NCI-H460 (cell line): ENCODE measurements at regions not wholly inside any gene's neighbourhood (a gene's known extent, or its start where the extent isn't known, plus 50 kb on each side); places are given as distances from the start of the nearest gene placed in this dataset.
"Not testable (repeated sequence)": the region's sequence is repeated elsewhere in the genome, so short reads cannot be mapped to it uniquely, and the experiment has no call there.

Source experiments
- DNase-seq: peaks from one replicate; pipeline ENCODE4 v3.0.0-alpha.2; 2016; ENCODE audit warnings: low read depth; ENCODE audit errors: extremely low read depth

GRCh38 chr9:31588006-31588405 is 796.4 kb upstream of the ACO1 start:
- DNase-seq, result no peak

DNA sequence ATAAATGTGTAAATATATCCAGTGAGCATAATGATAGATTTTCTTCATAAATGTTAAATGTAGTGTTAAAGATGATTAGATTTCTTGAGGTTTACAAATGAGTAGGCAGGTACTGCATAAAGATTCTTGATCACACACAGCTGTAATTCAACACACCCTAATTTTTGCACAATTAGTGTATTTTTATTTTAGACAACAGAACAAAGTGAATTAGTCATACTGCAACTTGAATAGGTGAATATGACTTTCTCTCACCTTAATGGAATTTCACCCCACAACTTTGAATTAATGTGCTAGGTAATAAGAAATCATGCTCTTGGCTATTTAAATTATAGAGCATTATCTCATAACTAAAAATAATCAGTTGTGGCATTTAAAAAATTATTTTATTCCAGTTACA is 795.7 kb upstream of the ACO1 start:
- no peak for DNase-seq

DNA sequence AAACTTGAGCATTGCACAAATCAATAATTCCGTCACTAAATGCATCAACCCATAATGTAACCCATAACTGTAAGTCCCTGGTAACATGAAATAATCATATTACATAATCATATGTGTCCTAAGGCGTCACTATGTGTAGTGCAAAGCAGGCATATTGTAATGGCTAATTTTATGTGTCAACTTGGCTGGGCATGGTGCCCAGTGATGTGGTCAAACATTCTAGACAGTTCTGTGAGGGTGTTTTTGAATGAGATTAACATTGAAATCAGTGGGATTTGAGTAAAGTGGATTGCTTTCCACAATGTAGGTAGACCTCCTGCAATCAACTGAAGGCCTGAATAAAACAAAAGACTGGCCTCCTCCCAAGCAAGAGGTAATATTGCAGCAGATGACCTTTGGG is 794.4 kb upstream of the ACO1 start:
- DNase-seq, result no peak

DNA sequence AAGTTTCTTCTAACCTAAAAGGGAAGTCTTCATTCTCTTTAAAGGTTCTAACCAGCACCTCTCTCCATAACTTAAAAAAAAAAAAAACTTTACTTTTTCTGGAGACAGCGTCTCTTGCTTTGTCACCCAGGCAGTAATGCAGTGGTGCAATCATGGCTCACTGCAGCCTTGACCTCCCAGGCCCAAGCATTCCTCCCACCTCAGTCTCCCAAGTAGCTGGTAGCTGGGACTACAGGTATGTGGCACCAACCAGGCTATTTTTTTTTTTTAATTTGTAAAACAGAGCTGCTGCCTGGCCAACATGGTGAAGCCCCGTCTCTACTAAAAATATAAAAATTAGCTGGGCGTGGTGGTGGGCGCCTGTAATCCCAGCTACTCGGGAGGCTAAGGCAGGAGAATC is 787.4 kb upstream of the ACO1 start:
- DNase-seq, result not testable (repeated sequence)

GRCh38 chr9:31597977-31598376 is 786.5 kb upstream of the ACO1 start:
- no peak for DNase-seq

DNA sequence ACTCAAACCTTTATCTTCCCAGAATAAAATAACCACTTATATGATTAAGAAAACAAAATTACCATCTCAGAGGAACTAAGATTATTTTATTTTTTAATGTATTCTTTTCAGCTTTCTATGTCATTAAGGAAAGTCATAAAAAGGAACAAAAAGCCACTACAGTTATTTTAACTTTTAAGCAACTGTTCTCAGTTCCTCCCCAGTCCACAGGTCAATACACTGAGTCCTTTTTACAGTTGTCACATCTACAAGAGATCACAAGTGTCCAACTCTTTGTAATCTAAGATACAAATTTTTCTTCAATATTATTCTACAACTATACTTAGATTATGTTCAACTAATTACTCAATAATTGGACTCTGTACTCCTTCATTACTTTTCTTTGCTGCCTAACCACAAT is 782.8 kb upstream of the ACO1 start:
- DNase-seq, result no peak

DNA sequence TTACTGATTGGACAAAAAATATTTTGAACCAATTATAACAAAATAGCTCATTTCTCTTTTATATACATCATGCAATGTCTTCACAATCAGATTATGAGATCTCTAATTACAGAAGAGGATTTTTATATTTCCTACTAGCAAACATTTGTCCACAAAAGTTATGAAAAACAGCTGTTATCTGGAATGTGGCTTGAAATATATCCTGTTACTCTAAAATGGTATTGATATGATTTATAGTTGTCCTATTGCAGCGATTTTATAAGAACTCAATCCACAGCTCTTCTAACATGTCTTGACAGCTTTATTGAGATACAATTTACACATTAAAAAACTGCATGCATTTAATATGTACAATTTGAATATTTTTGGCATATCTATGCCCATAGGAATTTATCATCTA is 779.9 kb upstream of the ACO1 start:
- DNase-seq, result no peak

- DNase-seq, result no peak
Measured at GRCh38 chr9:31605164-31605563, 779.3 kb upstream of the ACO1 start.

GRCh38 chr9:31606678-31607077 is 777.8 kb upstream of the ACO1 start:
- no peak for DNase-seq

GRCh38 chr9:31608416-31608815 is 776.0 kb upstream of the ACO1 start:
- no peak for DNase-seq

DNA sequence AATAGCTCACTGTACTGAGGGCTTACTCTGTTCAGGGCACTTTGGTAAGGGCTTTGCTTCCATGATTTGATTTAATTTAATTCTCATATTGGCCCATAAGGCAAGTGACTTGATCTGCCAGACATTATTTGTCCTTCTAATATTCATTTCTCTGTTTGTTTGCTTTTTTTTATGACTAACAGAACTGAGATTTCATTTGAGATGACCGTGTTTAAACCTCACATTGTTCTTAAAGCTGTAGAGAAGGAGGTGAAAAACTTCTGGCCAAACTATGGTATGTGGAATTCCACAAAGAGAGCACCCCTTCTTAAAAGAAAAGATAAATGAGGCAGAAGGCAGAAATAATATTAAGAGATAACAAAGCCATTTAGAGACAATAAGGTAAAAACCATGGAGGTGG is 775.6 kb upstream of the ACO1 start:
- DNase-seq, result no peak

DNA sequence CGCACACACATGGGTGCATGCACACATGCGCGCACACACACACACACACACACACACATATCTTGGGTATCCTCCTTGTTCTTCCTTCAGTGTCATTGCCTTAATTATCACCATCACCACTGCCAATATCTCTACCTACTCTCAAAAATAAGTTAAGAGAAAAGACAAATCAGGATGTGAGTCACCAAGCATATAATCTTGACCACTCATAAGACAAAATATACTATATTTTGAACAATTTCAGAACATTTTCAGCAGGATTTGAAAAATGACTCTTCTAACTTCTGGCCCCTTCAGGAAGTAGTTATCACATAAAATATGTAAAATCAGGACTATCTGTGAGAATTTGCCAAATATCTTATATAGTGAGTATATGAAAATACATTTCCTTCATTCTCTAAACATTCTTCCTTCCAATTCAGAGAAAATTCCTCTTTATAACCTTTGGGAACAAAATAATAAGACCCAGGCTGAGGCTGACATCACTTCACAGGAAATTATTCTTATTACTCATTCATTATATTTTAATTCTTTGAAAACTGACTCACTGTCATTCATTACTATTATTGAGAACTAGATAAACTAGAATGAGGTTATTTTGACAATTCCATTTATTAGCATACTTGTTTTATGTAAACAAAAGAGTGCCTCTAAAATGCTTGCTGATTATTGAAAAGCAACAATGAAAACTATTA is 772.0 kb upstream of the ACO1 start:
- no peak for DNase-seq

- no peak for DNase-seq
Measured at GRCh38 chr9:31615966-31616365, 768.5 kb upstream of the ACO1 start.

GRCh38 chr9:31623511-31623910 is 760.9 kb upstream of the ACO1 start:
- DNase-seq, result peak; percentile 1

DNA sequence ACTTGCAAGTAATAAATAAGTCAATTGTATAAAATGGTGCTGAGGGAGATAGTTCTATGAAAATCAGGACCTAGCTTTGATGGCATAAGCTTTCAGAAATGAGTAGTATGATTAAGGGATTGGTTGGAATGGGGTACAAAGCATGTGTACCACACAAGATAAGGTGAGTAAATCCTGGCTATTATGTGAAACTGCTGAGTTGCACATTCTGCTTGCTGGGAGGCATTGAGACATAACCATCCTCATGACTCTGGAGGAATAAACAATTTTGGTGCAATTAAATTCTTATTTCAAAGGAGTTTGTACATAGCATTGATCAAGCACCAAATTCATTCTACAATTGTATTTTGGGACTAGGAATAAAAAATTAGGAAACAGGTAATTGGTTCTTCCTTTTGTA is 755.2 kb upstream of the ACO1 start:
- DNase-seq, result no peak

DNA sequence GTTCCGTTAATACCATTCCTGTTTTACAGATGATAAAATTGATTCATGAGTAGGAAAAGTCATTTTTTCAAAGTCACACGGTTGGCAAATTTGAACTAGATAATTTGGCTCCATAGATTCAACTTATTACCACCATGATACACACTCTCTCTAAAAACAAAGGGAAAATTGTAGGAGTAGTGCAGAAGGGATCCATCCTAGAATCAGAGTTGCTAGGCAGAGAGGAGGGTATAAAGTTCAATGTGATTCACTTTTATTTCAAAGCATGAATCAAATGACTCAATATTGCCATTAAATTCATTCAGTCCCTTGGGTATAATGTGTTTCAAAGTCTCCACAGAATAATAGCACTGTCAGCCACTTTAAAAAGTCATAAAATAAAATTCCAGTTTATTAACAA is 747.2 kb upstream of the ACO1 start:
- no peak for DNase-seq

- no peak for DNase-seq
Measured at GRCh38 chr9:31637861-31638260, 746.6 kb upstream of the ACO1 start.

DNA sequence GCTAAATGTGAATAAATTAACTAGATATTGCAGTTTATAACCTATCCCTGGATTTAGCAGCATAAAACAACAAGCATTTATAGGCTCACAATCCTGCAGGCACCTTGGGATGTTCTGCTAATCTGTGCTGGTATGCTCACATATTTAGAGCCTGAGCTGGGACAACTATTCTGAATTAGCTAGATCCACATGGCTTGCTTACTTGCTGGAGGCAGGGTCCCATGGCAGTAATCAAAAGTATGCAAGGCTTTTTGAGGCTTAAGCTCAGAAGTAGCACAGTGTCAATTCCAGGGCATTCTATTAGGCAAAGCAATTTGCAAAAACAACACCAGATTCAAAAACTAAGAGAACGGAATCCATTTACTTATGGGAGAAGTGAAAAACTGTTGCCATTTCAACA is 745.0 kb upstream of the ACO1 start:
- DNase-seq, result no peak

DNA sequence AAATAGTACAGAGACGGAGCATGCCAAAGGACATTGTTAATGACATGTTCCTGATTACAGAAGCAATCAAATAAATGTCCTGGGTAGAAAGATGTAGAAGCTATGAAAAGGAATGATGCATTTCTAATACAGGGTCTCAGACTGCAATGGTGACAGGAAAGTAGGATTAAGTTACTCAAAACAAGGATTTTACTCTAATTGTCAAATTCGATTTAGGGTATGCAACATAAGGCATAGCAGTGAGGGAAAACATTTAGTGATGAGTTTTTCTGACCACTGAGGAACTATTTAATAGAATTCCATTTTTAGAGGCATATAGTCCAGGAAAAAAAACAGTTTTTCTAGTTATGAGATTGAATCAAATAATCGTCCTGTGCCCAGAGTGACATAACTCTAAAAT is 715.1 kb upstream of the ACO1 start:
- DNase-seq, result no peak

- DNase-seq, result no peak
Measured at GRCh38 chr9:31671011-31671410, 713.4 kb upstream of the ACO1 start.

DNA sequence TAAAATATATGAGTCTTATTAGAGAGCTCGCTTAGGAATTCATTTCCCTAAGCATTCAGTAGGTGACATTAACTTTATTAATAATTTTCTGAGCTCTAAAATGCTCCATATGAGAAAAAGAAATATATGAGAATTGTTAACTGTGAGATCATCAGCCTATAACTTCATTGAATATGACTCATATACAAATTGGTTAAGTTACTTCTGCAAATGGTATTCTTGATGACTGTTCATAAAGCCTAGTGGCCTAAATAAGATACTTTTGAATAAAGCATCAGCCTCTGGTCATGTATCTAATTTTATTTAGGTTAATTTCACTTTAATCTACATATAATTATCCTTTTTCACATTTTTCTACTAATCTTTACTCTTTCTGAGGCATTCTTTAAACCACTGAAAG is 710.2 kb upstream of the ACO1 start:
- no peak for DNase-seq

DNA sequence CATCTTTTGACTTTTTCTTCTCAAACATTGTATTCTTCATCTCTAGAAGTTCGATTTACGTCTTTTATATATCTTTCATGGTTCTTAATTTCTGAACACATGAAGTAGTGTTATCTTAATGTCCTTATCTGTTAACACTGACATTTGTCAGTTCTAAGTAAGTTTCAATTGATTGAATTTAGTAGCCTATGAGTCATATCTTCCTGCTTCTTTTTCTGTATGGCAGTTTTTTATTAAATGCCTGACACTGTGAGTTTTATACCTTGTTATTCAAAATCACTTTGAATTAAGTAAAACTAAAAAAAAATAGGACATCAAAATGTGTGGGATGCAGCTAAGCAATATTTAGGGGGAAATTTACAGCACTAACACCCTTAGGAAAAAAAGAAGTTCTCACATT is 707.0 kb upstream of the ACO1 start:
- DNase-seq, result no peak

DNA sequence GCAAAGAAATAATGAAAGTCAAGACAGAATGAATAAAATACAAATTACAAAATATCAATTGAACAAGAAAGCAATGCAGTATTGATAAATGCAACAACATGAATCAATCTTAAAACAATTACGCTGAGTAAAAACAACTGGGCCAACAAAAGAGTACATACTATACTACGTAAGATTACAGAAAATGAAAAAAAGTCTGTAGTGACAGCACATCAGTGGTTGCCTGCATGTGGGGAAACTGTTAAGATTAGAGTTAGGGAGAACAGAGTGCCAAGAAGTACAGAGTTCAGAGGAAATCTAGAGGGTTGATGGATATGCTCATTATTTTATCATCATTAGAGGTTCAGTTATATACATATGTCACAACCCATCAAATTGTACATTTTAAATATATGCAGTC is 706.6 kb upstream of the ACO1 start:
- no peak for DNase-seq
